Endothelial cell (in vitro differentiated cells): ENCODE measurements at regions not wholly inside any gene's neighbourhood (a gene's known extent, or its start where the extent isn't known, plus 50 kb on each side); places are given as distances from the start of the nearest gene placed in this dataset.
"Not testable (repeated sequence)": the region's sequence is repeated elsewhere in the genome, so short reads cannot be mapped to it uniquely, and the experiment has no call there.

Experiments used
- DNase-seq: peaks from one replicate; pipeline ENCODE4 v3.0.0; 2021; ENCODE audit warnings: low spot score
- H3K27ac Mint-ChIP-seq: one replicate; pipeline ENCODE4 v1.8.0; 2021; ENCODE audit warnings: mixed read lengths, inconsistent platforms; ENCODE audit not compliant: unreplicated experiment
- H3K27me3 Mint-ChIP-seq: one replicate; pipeline ENCODE4 v1.8.0; 2021; ENCODE audit warnings: mild to moderate bottlenecking, moderate library complexity, mixed read lengths, inconsistent platforms; ENCODE audit not compliant: unreplicated experiment
- H3K36me3 Mint-ChIP-seq: one replicate; pipeline ENCODE4 v1.8.0; 2021; ENCODE audit warnings: mild to moderate bottlenecking, low read depth, mixed read lengths, inconsistent platforms; ENCODE audit not compliant: unreplicated experiment
- H3K4me1 Mint-ChIP-seq: one replicate; pipeline ENCODE4 v1.8.0; 2021; ENCODE audit warnings: mild to moderate bottlenecking, mixed read lengths, inconsistent platforms; ENCODE audit not compliant: unreplicated experiment
- H3K4me3 Mint-ChIP-seq: one replicate; pipeline ENCODE4 v1.8.0; 2021; ENCODE audit warnings: mild to moderate bottlenecking, mixed read lengths, inconsistent platforms; ENCODE audit not compliant: unreplicated experiment
- H3K9me3 Mint-ChIP-seq: one replicate; pipeline ENCODE4 v1.8.0; 2021; ENCODE audit warnings: mixed read lengths, inconsistent platforms; ENCODE audit not compliant: unreplicated experiment
- CTCF ChIP-seq: fragments of 200-600 bp; sonication (generic); IDR thresholded peaks from one replicate; pipeline ENCODE4 v1.5.0; 2021; ENCODE audit warnings: antibody characterized with exemption; ENCODE audit not compliant: unreplicated experiment

- Mint-ChIP-seq H3K9me3 (no peaks in the 10 kb centered on the region), H3K4me3 (no peak overlapping the region), H3K27ac (no peak overlapping the region), H3K36me3 (no peaks in the 10 kb centered on the region), H3K27me3 (no peaks in the 10 kb centered on the region), H3K4me1 (no peaks in the 10 kb centered on the region)
- TF ChIP-seq CTCF = no peak
- DNase-seq = no peak
These were observed 493.0 kb upstream of the ADGRL4 start for GRCh38 chr1:79499541-79499940.

- DNase-seq = peak; percentile 47
- Mint-ChIP-seq H3K4me3 (no peak overlapping the region), H3K36me3 (no peaks in the 10 kb centered on the region)
These were observed 490.8 kb upstream of the ADGRL4 start for GRCh38 chr1:79497193-79497773.

GRCh38 chr1:79496129-79496528 lies 489.6 kb upstream of the ADGRL4 start:
- peaks cover 2% of the 10 kb centered on the region for H3K27me3 Mint-ChIP-seq
- no peak for TF ChIP-seq CTCF
- H3K9me3 Mint-ChIP-seq = no peaks in the 10 kb centered on the region
- H3K36me3 Mint-ChIP-seq = no peaks in the 10 kb centered on the region
- no peak overlapping the region for H3K4me3 Mint-ChIP-seq
- H3K27ac Mint-ChIP-seq = no peak overlapping the region
- no peak for DNase-seq
- H3K4me1 Mint-ChIP-seq = peaks cover 3% of the 10 kb centered on the region

More at GRCh38 chr1:79497193-79497773, 490.8 kb upstream of the ADGRL4 start:
- peak; percentile 89 for TF ChIP-seq CTCF
- Mint-ChIP-seq H3K27me3 (no peaks in the 10 kb centered on the region), H3K4me1 (peaks cover 3% of the 10 kb centered on the region), H3K27ac (no peak overlapping the region), H3K9me3 (no peaks in the 10 kb centered on the region)

- H3K36me3 Mint-ChIP-seq, H3K9me3 Mint-ChIP-seq, H3K27ac Mint-ChIP-seq, H3K27me3 Mint-ChIP-seq, DNase-seq, H3K4me3 Mint-ChIP-seq, H3K4me1 Mint-ChIP-seq: not testable (repeated sequence)
These were observed 487.2 kb upstream of the ADGRL4 start for GRCh38 chr1:79493702-79494101.

- H3K27ac Mint-ChIP-seq, H3K4me3 Mint-ChIP-seq, H3K4me1 Mint-ChIP-seq, DNase-seq, H3K36me3 Mint-ChIP-seq, H3K27me3 Mint-ChIP-seq, H3K9me3 Mint-ChIP-seq: not testable (repeated sequence)
These were observed 482.1 kb upstream of the ADGRL4 start for GRCh38 chr1:79488572-79489121.

GRCh38 chr1:79478728-79479373 lies 472.3 kb upstream of the ADGRL4 start:
- Mint-ChIP-seq H3K36me3 (no peaks in the 10 kb centered on the region), H3K4me3 (no peak overlapping the region), H3K27ac (no peak overlapping the region), H3K4me1 (no peaks in the 10 kb centered on the region), H3K9me3 (no peaks in the 10 kb centered on the region), H3K27me3 (peaks cover 1% of the 10 kb centered on the region)
- no peak for DNase-seq
- no peak for TF ChIP-seq CTCF
